ENCODE measurements at regions not wholly inside any gene's neighbourhood (a gene's known extent, or its start where the extent isn't known, plus 50 kb on each side); places are given as distances from the start of the nearest gene placed in this dataset.

DNA sequence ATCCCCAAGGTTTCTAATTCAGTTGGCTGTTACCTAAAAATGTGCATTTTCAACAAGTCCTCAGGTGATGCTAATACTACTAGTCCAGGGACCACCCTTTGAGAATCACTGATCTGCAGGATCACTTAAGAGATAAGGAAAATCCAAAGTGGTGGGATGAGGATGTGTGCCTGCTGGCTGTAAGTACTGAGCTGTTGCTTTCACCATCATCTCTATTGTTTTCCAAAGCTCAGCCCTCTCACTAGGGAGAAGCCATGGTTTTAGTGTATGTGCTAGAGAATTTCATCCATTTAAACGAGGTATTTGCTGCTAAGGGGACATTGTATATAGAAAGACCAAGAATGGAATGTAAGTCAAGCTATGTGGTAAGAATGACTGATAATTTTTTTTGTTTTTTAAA, 202.3 kb downstream of the KIF21A start:
- no peak overlapping the region for H3K56ac ChIP-seq (replicated peaks; ENCODE audit: insufficient read length, low read depth, low read length)
- no peaks in the 10 kb centered on the region for H3K79me2 ChIP-seq (ENCODE audit: control insufficient read depth in 1 of 2, insufficient read depth in 2 of 2, low read length in 2 of 2)
- no peak overlapping the region for H4K91ac ChIP-seq (replicated peaks; ENCODE audit: insufficient read length, low read length)
- H3K79me1 ChIP-seq (ENCODE audit: low read depth, low read length), result no peaks in the 10 kb centered on the region
- POLR2A ChIA-PET (ENCODE audit: partially characterized antibody), result no interaction called here
- peak overlapping the region; percentile 18; the same call in 1 of the 2 replicates for H2AFZ ChIP-seq (ENCODE audit: low read length)
- H2BK15ac ChIP-seq (ENCODE audit: low read length), result no peak overlapping the region
- WGBS, 2 experiments (ENCODE audit: extremely low coverage in 1 of 2, insufficient coverage in 1 of 2, insufficient read length in 1 of 2, insufficient replicate concordance in 2 of 2, low coverage in 1 of 2, low lambda C conversion rate in 2 of 2, missing lambda C conversion rate in 1 of 2), result 68% methylated on average over 1 of the region's 1 CpG; no CpG with 5 or more reads in 1 of the 2 experiments
- no peak overlapping the region for H2BK120ac ChIP-seq (replicated peaks; ENCODE audit: low read depth, low read length)
- H3K36me3 ChIP-seq (ENCODE audit: control insufficient read depth in 2 of 4, insufficient read depth in 4 of 4, low read length in 3 of 4), result no peaks in the 10 kb centered on the region
- no peak overlapping the region for H2AK5ac ChIP-seq (ENCODE audit: low read depth, low read length)
- no peaks in the 10 kb centered on the region for H3K23me2 ChIP-seq (ENCODE audit: low read depth, low read length)
- H3K18ac ChIP-seq (ENCODE audit: extremely low read depth, low read length), result no peak overlapping the region
- FAIRE-seq (no peak), DNase-seq (ENCODE audit: low read depth in 1 of 2, low spot score in 2 of 2) (no peak)
- no peak overlapping the region for H3K23ac ChIP-seq (ENCODE audit: insufficient read length)
- no peak overlapping the region for H4K8ac ChIP-seq (ENCODE audit: extremely low read depth, insufficient read depth, low read length)
- no peak overlapping the region for H3K9ac ChIP-seq (replicated peaks in 1 of 4; ENCODE audit: extremely low read depth in 1 of 4, low read depth in 3 of 4, low read length in 3 of 4)
- H3K9me3 ChIP-seq (ENCODE audit: insufficient read depth in 2 of 2, low read depth in 1 of 2, low read length in 1 of 2), result no peaks in the 10 kb centered on the region
- H3K4me2 ChIP-seq (ENCODE audit: insufficient read depth in 1 of 2, low read depth in 2 of 2, low read length in 2 of 2), result no peak overlapping the region
- H4K20me1 ChIP-seq (replicated peaks in 1 of 2; ENCODE audit: control insufficient read depth in 1 of 2, insufficient read depth in 2 of 2, low read length in 2 of 2), result no peaks in the 10 kb centered on the region
- no peak overlapping the region for H2BK12ac ChIP-seq (ENCODE audit: low read depth, low read length)
- no peak for TF ChIP-seq GABPA (IDR thresholded peaks at IDR 0.05; ENCODE audit: borderline replicate concordance, insufficient read depth, low read length)
- H4K5ac ChIP-seq (ENCODE audit: insufficient read length, low read depth, low read length), result no peak overlapping the region
- H3K27ac ChIP-seq (ENCODE audit: low read depth, low read length), result no peak overlapping the region
- H2BK5ac ChIP-seq (ENCODE audit: low read depth, low read length), result no peak overlapping the region
- H3K27me3 ChIP-seq (replicated peaks in 1 of 4; ENCODE audit: control insufficient read depth in 3 of 4, extremely low read depth in 1 of 4, insufficient read depth in 3 of 4, low read length in 3 of 4), result no peaks in the 10 kb centered on the region
- H3K4ac ChIP-seq (replicated peaks; ENCODE audit: insufficient read length, low read depth, low read length), result no peak overlapping the region
- no peak overlapping the region for H3K4me3 ChIP-seq (ENCODE audit: extremely low read depth in 1 of 4, insufficient read depth in 2 of 4, low read depth in 3 of 4, low read length in 4 of 4)
- no peak overlapping the region for H3K14ac ChIP-seq (ENCODE audit: insufficient read length)
- no peak overlapping the region for H2BK20ac ChIP-seq (ENCODE audit: low read length)
- H3K4me1 ChIP-seq (replicated peaks in 1 of 4; ENCODE audit: control insufficient read depth in 3 of 4, insufficient read depth in 4 of 4, low read length in 3 of 4), result no peaks in the 10 kb centered on the region
- CTCF ChIA-PET (ENCODE audit: partially characterized antibody), result interaction anchor here (2.1 kb wide), 1 partner anchor 8 kb away, joined by 6 read pairs; no protein-coding TSS in a partner anchor
